NCI-H345 treated with DMSO at 0.1 percent for 48 hours (cell line): ENCODE measurements at regions not wholly inside any gene's neighbourhood (a gene's known extent, or its start where the extent isn't known, plus 50 kb on each side); places are given as distances from the start of the nearest gene placed in this dataset.
"Not testable (repeated sequence)": the region's sequence is repeated elsewhere in the genome, so short reads cannot be mapped to it uniquely, and the experiment has no call there.

Experiments
- DNase-seq: peaks from one replicate; lab custom pipeline; 2025; ENCODE audit not compliant: unreplicated experiment; lab: John Stamatoyannopoulos, UW

DNA sequence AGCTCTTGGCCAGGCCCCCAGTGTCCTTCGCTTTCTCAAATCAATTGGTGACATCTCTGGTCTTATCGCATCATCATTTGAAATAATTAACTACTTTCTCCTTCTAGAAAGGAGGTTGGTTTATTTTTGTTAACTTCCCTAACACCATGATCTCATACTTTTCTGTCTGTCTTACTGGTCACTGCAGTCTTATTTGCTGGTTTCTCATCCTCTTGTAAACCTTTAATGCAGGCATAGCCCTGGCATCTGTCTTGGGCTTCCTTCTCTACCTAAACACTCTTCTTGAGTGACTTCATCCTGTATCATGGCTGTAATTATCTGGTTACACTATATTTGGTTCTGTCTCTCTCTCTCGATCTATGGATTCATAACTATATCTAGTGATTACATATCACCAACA lies 152.8 kb downstream of the CYSLTR2 start:
- no peak for DNase-seq

DNA sequence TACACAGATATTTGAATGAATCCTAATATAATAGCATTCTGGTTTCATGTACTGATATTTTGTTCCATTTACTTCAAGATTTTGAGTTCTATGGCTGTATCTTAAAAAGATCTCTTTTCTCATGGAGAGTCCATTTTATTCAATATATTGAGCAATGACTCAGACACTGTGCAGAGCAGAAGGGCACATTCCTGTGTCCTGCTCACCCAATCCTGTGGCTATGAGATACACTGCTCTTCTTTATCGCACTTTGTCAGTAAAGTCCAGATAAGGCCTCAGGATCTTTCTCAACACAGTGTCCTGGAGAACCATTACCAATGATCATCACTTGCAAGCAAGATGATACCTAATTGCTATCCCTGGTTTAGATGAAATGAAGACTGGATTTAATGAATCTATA lies 155.0 kb downstream of the CYSLTR2 start:
- DNase-seq: no peak

DNA sequence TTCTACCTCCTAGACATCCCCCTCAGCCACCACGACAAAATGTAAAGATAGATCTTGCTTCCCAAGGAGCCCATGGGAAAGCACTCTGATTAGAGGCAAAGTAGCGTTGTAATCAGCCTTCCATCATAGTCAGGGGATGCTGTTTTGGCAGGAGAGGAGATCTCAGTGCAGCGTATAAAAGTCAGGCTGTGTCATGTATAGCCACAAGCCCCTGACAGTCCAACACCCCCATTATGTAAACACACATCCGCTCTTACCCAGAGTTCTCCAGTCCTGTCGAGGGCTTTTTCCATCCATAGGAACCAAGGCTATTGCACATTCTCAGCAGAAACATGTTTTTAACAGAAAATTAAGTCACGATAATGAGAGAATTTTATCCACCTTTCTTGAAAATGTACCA lies 156.3 kb downstream of the CYSLTR2 start:
- DNase-seq: no peak

DNA sequence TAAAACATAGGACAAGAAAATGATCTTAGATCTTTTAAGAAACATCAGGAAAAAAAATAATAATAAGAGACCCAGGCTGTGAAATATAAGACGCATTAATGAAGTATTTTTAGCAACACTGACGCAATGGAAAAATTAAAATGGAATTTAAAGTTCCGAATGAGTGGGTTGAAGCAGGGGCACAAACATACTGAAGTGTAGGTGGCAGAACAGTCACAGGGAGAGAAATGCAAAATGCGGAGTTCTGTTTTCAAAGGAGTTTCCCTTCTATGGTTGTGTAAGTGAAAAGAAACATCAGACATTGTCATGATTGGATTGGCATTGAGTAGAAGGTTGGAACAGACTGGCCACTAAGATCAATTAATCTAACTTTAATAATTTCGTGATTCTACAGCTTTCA lies 159.8 kb downstream of the CYSLTR2 start:
- no peak for DNase-seq

DNA sequence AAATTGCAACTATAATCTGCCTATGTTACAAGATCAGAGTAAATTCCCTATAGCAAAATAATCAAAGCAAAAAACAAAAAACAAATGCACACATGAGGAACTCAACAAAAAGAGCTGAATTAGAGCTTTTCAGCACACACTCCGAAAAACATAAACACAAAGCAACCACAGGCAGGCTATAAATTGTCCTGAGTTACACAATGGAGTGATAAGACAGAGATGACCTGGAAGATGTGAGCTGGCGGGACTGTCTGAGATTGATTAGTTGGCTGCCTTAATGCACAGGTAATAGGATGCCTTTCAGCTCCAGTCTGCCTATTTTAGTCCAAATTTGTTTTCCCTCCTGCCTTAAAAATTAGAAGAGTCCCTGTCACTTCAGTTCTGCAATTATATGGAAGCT lies 159.0 kb upstream of the FNDC3A start:
- no peak for DNase-seq

DNA sequence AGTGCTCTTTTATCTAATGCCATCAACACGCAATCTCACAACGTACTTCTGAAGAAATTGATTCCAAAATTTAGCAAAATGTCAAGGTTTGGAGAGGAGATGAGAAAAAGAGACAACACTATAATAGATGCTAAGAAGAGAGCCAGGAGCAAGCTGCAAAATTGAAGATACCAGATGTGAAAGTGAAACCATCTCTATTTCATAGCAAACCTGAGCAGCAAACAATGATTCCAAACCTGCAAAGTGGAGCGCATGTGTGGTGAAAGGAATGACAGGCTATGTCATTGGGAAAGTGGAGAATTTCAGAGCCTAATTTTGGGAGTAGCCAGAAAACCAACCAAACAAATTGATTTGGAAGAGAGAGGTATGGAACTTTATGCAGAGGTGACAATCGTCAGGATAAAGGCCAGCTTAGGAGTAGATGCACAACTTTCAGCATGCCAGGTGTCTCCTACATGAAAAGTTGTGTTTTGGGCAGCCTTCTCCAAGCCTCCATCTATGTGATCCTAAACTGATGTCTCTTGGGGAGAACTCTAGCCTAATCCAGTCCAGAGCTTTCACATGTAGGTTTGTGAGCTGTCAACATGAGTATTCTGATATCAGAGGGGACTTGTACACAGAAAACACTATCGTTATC lies 158.4 kb upstream of the FNDC3A start:
- no peak for DNase-seq

DNA sequence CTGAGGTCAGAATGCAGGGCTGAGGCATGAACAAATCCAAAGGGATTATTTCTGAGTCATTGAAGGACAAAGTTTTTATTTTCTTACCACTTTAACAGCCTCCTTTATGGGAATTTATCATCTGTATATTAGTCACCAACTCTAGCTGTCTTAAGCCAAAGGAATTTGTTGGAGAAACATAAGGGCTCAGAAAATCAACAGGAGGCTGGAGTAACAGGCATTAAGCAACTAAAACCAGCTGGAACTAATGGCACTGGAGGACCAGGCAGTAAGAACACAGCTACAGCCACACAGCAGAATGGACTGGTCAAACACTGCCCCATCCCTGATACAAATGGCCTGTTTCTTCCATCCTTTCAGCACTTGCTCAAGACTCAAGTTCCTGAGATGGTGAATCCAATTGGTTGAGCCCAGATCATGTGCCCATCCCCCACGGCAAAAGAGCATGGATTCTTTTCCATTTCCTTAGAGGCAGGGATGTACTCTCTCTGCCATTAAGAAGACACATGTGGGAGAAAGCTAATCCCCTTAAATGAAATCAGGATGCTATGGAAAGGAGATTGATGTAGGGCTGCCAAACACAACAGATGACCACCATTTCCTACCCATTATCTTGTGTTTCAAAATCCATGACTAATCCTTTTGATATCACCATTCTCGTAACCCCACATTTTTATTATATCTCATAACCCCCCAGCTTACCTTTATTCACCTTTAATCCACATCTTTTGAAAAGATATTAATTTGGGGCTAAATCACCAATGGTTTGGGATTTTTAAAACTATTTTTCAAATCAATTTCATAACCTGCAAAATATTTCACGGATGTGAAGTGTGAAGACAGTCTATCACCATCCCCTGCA lies 157.0 kb upstream of the FNDC3A start:
- no peak for DNase-seq

DNA sequence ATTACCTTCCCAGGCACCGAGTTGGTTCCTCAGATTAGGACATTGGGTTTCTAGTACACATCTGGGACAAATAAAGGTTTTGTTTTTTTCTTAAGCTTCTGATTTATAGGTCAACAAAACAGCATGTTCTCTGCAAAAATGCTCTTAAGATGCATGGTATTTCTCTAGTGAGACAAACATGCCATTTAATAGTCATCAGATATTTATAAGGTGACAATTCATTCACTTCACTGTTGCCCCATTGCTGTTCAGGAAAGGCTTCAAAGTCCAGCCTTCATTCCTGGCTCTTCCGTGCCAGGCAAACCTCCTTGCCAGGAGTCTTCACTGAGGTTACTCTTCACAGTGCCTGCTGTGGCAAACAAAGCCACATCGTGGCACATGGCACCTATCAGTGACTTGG lies 156.3 kb upstream of the FNDC3A start:
- DNase-seq: no peak

DNA sequence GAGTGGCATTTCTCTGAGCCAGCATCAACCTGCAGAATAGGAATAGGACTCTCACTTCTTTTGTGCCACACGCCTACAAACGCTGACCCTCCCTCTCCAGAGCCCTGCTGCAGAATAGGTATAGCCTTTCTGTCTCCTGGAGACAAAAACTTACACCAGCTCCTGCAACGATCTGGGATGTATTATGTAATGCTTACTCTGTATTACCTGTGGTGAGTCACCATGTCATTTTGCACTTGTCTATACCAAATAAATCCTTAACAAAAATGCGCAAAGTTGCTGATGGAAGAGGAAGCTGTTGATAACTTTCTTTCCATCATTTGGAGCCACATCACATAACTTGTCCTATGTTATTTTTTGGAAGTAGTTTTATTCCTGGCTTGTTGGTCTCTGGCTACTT lies 155.8 kb upstream of the FNDC3A start:
- no peak for DNase-seq

DNA sequence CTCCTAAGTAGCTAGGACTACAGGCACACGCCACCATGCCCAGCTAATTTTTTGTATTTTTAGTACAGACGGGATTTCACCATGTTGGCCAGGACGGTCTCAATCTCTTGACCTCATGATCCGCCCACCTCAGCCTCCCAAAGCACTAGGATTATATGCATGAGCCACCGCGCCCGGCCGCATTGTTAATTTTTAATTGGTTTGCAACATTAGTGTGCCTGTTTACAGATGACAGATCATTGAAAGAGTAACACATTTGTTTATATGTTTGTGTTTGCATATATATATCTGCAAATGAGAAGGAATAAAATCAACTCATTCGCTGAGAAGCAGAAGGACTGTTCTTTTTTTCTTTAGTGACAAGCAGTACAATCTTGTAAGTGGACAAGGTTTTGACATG lies 152.2 kb upstream of the FNDC3A start:
- not testable (repeated sequence) for DNase-seq

DNA sequence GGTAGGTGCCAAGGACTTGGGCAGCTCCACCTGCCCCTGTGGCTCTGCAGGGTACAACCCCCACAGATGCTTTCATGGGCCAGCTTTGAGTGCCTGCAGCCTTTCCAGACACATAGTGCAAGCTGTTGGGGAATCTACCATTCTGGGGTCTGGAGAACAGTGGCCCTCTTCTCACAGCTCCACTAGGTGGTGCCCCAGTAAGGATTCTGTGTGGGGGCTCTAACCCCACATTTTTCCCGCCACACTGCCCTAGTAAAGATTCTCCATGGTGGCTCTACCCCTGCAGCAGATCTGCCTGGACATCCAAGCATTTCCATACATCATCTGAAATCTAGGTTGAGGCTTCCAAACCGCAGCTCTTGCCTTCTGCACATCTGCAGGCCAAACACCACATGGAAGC lies 149.7 kb upstream of the FNDC3A start:
- no peak for DNase-seq

DNA sequence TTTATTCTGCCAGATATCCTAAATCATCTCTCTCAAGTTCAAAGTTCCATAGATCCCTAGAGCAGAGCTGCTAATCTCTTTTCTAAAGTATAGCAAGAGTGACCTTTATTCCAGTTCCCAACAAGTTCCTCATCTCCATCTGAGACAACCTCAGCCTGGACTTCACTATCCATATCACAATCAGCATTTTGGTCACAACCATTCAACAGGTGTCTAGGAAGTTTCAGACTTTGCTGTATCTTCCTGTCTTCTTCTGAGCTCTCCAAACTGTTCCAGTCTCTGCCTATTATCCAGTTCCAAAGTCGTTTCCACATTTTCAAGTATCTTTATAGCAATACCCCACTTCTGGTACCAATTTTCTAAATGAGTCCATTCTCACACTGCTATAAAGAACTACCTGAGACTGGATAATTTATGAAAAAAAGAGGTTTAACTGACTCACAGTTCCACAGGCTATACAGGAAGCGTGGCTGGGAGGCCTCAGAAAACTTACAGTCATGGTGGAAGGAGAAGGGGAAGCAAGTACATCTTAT lies 148.7 kb upstream of the FNDC3A start:
- not testable (repeated sequence) for DNase-seq

DNA sequence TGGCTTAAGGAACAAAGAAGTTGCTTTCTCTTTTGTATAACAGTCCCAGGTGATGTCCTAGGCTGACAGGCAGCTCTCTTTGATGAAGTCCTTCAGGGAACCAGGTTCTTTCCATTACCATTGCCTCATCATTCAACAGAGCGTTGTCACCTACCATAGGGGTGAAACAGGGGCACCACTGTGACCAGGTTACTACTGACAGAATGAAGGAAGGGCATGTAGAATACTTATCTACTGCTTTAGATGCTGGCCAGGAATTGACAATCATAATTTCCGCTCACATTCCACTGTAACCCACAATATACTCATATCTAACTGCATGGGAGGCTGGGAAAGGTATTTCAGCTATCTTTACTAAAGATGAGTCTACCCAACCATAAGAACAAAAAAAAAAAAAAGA lies 148.0 kb upstream of the FNDC3A start:
- no peak for DNase-seq

DNA sequence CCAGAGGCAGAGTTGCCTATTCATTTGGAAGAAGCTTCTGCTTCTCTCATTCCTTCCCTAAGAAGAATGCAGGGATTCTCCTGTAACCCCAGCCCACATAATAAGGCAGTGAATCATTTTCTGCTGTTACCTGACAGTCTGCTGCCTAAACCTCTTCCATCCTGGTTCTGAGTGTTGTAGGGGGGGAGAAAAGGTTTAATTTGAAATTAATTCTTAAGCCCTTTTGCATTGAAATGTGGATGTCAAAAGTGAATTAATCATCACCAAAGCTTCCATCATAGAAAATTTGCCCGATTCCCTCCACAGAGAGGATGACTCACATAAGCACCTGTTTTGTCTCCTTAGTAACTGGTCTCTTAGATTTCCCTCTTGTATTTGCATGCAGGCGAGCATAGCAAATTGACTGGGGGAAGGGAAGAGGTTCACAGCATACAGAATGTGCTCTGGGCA lies 146.7 kb upstream of the FNDC3A start:
- peak; percentile 23 for DNase-seq

DNA sequence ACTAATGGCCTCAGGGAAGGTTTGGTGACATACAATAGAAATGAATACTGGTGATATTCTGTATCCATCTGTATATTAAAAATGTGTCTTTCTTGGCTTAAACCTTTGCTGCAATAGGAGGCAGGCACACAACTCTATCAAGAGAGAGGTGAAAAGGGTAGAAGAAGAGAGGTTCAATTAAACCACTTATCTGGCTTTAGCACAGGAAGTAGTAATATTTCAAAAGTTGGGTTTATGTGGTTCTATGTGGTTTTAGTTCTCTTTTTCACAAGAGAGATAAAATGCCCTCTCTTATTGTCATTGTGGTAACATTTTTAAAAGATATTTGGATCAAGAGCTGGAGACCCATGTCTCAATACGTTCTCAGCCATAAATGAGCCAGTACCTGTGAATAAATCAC lies 146.2 kb upstream of the FNDC3A start:
- no peak for DNase-seq

DNA sequence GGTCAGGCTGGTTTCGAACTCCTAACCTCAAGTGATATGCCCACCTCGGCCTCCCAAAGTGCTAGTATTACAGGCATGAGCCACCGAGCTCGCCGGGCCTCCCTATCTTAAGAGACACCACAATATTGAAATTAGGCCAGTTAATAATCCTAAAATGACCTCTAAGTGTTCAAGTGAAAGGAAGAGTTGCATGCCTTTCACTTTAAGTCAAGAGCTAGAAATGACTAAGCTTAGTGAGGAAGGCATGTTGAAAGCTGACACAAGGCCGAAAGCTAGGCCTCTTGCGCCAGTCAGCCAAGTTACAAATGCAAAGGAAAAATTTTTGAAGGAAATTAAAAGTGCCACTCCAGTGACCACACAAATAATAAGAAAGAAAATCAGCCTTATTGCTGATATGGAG lies 144.5 kb upstream of the FNDC3A start:
- no peak for DNase-seq

DNA sequence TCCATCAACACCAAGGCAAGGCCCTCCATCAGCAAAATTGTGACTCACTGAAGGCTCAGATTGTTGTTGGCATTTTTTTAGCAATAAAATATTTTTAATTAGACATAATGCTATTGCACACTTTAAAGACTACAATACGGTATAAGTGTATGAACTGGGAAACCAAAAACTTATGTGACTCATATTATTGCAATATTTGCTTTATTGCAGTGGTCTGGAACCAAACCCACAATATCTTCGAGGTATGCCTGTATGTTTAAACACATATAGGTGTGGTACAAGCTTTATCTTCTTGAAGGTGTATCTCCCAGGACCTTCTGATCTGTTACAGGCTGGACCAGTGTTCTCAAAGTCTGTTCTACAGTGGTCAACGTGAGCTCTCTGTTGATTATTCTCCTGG lies 142.3 kb upstream of the FNDC3A start:
- DNase-seq: no peak

DNA sequence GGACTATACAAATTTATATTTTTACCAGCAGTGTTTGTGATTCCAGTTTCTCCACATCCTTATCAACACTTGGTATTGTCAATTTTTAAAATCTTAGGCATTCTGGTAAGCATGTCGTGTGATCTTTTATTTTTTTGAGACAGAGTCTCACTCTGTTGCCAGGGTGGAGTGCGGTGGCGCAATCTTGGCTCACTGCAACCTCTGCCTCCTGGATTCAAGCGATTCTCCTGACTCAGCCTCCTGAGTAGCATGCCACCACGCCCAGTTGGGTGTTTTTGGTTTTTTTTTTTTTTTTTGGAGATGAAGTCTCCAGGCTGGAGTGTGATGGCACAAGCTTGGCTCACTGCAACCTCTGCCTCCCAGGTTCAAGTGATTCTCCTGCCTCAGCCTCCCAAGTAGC lies 140.4 kb upstream of the FNDC3A start:
- not testable (repeated sequence) for DNase-seq

DNA sequence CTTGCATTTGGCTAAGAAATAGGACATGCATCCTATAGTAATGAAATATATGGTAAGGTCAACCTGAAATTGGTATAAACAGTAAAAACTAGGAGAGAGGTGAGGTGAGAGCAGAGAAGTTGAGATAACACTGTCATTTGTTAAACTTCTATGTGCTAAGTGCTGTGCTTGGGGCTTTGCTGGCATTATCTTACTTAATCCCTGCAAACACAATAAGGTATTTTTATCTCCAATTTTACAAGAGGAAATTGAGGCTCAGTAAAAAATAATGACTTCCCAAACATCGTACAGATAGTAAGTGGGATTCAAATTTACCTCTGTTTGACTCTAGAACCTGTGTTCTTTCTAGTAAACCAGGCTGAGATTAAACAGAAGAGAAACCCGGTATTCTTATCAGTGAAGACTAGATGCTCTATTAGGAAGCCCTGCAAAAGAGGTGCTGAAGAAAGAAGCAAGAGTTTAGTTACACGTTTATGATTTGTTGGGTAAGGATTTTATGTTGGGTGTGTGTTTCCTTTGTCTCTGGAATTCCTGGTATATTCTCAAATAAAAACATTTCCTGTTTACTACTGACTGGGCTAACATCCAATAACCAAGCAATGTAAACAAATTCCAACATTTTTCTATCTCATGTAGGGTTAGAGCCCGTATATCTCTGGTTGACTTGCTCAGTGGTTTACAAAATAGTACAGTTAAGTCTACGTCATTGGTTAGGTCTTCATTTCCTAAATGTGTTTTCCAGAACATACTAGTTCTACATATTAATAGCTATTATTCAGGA lies 137.3 kb upstream of the FNDC3A start:
- no peak for DNase-seq

DNA sequence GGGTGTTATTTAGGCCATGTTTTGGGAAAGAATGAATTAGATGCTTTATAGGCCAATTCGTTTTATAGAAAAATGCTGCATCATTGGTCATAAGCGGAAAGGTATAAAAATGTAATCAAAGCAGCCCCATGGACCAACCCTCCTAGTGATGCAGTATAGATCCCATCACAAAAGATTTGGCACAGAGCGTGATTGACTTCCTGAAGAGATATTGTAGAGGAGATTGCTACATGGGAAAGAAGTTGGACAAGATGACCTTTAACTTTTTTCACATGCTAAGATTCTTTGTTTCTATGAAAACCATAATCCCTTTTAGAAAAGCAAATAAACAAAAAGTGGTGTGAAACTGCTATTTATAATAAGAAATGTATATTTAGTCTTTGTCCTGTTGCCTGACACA lies 136.5 kb upstream of the FNDC3A start:
- no peak for DNase-seq

DNA sequence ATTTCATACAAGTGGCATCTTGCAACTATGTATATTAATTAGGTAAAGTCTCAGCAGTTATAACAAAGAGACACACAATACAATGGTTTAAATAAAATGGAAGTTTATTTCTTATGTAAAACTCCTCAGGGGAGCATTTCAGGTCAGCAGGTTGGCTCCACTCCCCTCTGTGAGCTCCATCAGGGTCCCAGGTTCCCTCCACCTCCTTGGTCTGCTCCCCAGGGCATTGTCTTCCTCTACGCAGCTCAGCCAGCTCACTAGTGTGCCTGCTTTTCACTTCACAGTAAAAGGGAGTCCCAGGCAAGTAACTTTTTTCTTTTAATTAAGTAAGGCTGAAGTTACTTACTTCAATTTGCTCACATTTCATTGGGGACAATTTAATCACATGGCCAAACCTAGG lies 135.3 kb upstream of the FNDC3A start:
- no peak for DNase-seq

DNA sequence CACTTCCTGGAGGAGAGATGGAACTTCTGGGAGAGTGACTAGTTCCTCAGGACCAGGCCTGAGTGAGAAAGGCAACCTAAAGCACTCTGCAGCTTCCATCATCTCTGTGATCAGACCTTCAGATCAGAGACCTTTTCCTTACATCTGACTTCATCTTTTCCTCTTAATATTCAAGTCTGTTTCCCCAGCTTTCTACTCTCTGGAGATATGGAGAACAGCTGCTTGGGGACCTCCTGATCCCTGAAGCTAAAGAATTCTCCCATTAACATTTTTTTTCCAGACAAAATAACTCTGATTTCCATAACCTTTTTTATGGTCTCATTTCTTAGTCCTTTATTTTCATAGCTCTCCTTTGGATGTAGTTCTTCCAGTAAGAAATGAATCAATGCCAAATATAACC lies 133.4 kb upstream of the FNDC3A start:
- DNase-seq: no peak
